Caco-2 (cell line): ENCODE measurements at regions not wholly inside any gene's neighbourhood (a gene's known extent, or its start where the extent isn't known, plus 50 kb on each side); places are given as distances from the start of the nearest gene placed in this dataset.

Experiments used
- BruUV-seq: library from RNA; stranded (reverse); fragments of 400-500 nt; replicated peaks from 2 replicates; lab custom pipeline; 2021; lab: Mats Ljungman, UMichigan
- CTCF ChIA-PET: fragments of 300-600 bp; sonication (Branson Sonifier 250); formaldehyde crosslinking; loops from one replicate; lab custom pipeline; 2022; ENCODE audit warnings: antibody characterized with exemption; lab: Charles Lee
- POLR2A ChIA-PET: fragments of 300-600 bp; sonication (Branson Sonifier 250); formaldehyde crosslinking; loops from one replicate; lab custom pipeline; 2022; ENCODE audit warnings: antibody characterized with exemption; lab: Charles Lee
- DNase-seq, 2 experiments: peaks; one replicate each; pipeline versions ENCODE4 v3.0.0 to v3.0.0-alpha.2; 2020 to 2022
- H3K27me3 ChIP-seq: replicated peaks from 2 replicates; pipeline ENCODE4 v1.6.0; 2011; ENCODE audit warnings: low read length; ENCODE audit not compliant: control insufficient read depth, insufficient read depth
- H3K36me3 ChIP-seq: 2 replicates; pipeline ENCODE4 v1.5.1; 2011; ENCODE audit warnings: low read length; ENCODE audit not compliant: control insufficient read depth, insufficient read depth
- H3K4me1 ChIP-seq: fragments of 250-450 bp; sonication (Bioruptor Pico); 2 replicates; pipeline ENCODE4 v1.5.1; 2020; ENCODE audit warnings: mild to moderate bottlenecking
- H3K4me3 ChIP-seq: 2 replicates; pipeline ENCODE4 v1.5.1; 2011; ENCODE audit warnings: low read depth, mild to moderate bottlenecking, control low read depth, low read length
- H3K9me3 ChIP-seq: fragments of 250-450 bp; sonication (Bioruptor Pico); 2 replicates; pipeline ENCODE4 v1.5.1; 2020; ENCODE audit warnings: mild to moderate bottlenecking, moderate library complexity
- H3K27ac Mint-ChIP-seq: one replicate; pipeline ENCODE4 v1.8.0; 2022; ENCODE audit warnings: mixed read lengths; ENCODE audit not compliant: unreplicated experiment
- H3K27me3 Mint-ChIP-seq: one replicate; pipeline ENCODE4 v1.8.0; 2022; ENCODE audit warnings: mixed read lengths; ENCODE audit not compliant: insufficient read depth, unreplicated experiment
- H3K36me3 Mint-ChIP-seq: one replicate; pipeline ENCODE4 v1.8.0; 2022; ENCODE audit warnings: mild to moderate bottlenecking, mixed read lengths; ENCODE audit not compliant: insufficient read depth, unreplicated experiment
- H3K4me1 Mint-ChIP-seq: one replicate; pipeline ENCODE4 v1.8.0; 2022; ENCODE audit warnings: low read depth, mixed read lengths; ENCODE audit not compliant: unreplicated experiment
- H3K4me3 Mint-ChIP-seq: one replicate; pipeline ENCODE4 v1.8.0; 2022; ENCODE audit warnings: mild to moderate bottlenecking, moderate library complexity, mixed read lengths; ENCODE audit not compliant: unreplicated experiment
- H3K9me3 Mint-ChIP-seq: one replicate; pipeline ENCODE4 v1.8.0; 2022; ENCODE audit warnings: mixed read lengths; ENCODE audit not compliant: unreplicated experiment
- intact Hi-C: fragments of 100-400 bp; cut with micrococcal nuclease; formaldehyde crosslinking; loops from one replicate; pipeline ENCODE4 v1.10.0; 2022; ENCODE audit not compliant: unreplicated experiment
- TF ChIP-seq, protein P1 (sequence below), 2 experiments: fragments of 200-600 bp in 1 of 2; IDR thresholded peaks; 1 replicate in 1 of 2; 2 replicates in 1 of 2; pipeline versions ENCODE4 v1.5.1 to v1.8.0; 2011 to 2022; ENCODE audit warnings: antibody characterized with exemption in 1 of 2, control low read depth in 1 of 2, inconsistent platforms in 1 of 2, low read depth in 1 of 2, low read length in 1 of 2, mild to moderate bottlenecking in 1 of 2, moderate library complexity in 1 of 2; ENCODE audit not compliant: insufficient read depth in 1 of 2, severe bottlenecking in 1 of 2, unreplicated experiment in 1 of 2

DNA sequence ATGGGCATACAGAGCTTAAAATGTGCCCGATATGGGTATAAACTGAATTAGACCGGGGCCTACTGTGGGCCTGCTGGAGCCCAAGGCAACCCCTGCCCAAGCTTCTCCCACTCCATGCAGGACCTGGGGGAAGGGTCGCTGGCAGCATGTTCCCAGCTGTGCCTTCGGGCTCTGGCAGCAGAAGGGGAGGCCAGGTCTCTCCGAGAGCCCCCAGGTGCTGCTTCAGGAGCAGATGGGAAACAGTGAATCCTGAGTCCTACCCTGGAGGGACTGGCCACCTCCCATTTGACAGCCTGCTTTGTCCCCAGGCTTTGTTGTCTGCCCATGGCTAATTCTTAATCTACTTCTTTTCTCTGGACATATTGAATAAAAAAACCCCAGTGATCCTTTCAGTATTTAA lies 315.6 kb upstream of the B3GAT1 start:
- Histone ChIP-seq H3K36me3 (no peaks in the 10 kb centered on the region), H3K9me3 (no peaks in the 10 kb centered on the region), H3K4me3 (no peak overlapping the region), H3K27me3 (no peaks in the 10 kb centered on the region), H3K4me1 (peaks cover 23% of the 10 kb centered on the region)
- H3K9me3 Mint-ChIP-seq, result peaks cover 7% of the 10 kb centered on the region
- no peaks in the 10 kb centered on the region for H3K4me1 Mint-ChIP-seq
- intact Hi-C loops, result no loop called here
- ChIA-PET CTCF (no interaction called here), POLR2A (no interaction called here)
- DNase-seq, result no peak
- TF ChIP-seq, protein P1, sequence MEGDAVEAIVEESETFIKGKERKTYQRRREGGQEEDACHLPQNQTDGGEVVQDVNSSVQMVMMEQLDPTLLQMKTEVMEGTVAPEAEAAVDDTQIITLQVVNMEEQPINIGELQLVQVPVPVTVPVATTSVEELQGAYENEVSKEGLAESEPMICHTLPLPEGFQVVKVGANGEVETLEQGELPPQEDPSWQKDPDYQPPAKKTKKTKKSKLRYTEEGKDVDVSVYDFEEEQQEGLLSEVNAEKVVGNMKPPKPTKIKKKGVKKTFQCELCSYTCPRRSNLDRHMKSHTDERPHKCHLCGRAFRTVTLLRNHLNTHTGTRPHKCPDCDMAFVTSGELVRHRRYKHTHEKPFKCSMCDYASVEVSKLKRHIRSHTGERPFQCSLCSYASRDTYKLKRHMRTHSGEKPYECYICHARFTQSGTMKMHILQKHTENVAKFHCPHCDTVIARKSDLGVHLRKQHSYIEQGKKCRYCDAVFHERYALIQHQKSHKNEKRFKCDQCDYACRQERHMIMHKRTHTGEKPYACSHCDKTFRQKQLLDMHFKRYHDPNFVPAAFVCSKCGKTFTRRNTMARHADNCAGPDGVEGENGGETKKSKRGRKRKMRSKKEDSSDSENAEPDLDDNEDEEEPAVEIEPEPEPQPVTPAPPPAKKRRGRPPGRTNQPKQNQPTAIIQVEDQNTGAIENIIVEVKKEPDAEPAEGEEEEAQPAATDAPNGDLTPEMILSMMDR (IDR thresholded peaks at IDR 0.05; ENCODE audit: insufficient read depth in 1 of 2, low read depth in 1 of 2, low read length in 1 of 2, severe bottlenecking in 1 of 2, unreplicated experiment in 1 of 2), result no peak
- H3K27ac Mint-ChIP-seq, result peak overlapping the region; percentile 27
- no peaks in the 10 kb centered on the region for H3K36me3 Mint-ChIP-seq
- BruUV-seq, result no TSS peak
- H3K27me3 Mint-ChIP-seq, result peaks cover 6% of the 10 kb centered on the region
- no peak overlapping the region for H3K4me3 Mint-ChIP-seq

GRCh38 chr11:134727204-134727603 lies 315.2 kb upstream of the B3GAT1 start:
- Mint-ChIP-seq H3K27me3 (peaks cover 6% of the 10 kb centered on the region), H3K4me1 (no peaks in the 10 kb centered on the region), H3K36me3 (no peaks in the 10 kb centered on the region), H3K27ac (no peak overlapping the region), H3K4me3 (no peak overlapping the region), H3K9me3 (peaks cover 9% of the 10 kb centered on the region)
- ChIA-PET POLR2A (no interaction called here), CTCF (no interaction called here)
- intact Hi-C loops, result no loop called here
- Histone ChIP-seq H3K36me3 (no peaks in the 10 kb centered on the region), H3K4me3 (no peak overlapping the region), H3K9me3 (no peaks in the 10 kb centered on the region), H3K27me3 (no peaks in the 10 kb centered on the region), H3K4me1 (peaks cover 23% of the 10 kb centered on the region)
- no TSS peak for BruUV-seq
- no peak for DNase-seq
- TF ChIP-seq, protein P1 (IDR thresholded peaks at IDR 0.05; ENCODE audit: insufficient read depth in 1 of 2, low read depth in 1 of 2, low read length in 1 of 2, severe bottlenecking in 1 of 2, unreplicated experiment in 1 of 2), result no peak

- Histone ChIP-seq H3K27me3 (no peaks in the 10 kb centered on the region), H3K4me1 (peaks cover 13% of the 10 kb centered on the region), H3K36me3 (no peaks in the 10 kb centered on the region), H3K4me3 (no peak overlapping the region), H3K9me3 (no peaks in the 10 kb centered on the region; the same call in 1 of the 2 replicates)
- POLR2A ChIA-PET, result no interaction called here
- CTCF ChIA-PET, result interaction anchor here (0.6 to 1.6 kb wide), 5 partner anchors 14 to 143 kb away, joined by 3 read pairs; no protein-coding TSS in a partner anchor
- Mint-ChIP-seq H3K27me3 (peaks cover 6% of the 10 kb centered on the region), H3K27ac (no peak overlapping the region), H3K4me3 (no peak overlapping the region), H3K9me3 (peaks cover 9% of the 10 kb centered on the region), H3K36me3 (no peaks in the 10 kb centered on the region), H3K4me1 (no peaks in the 10 kb centered on the region)
- BruUV-seq, result no TSS peak
- TF ChIP-seq, protein P1 (IDR thresholded peaks at IDR 0.05; ENCODE audit: insufficient read depth in 1 of 2, low read depth in 1 of 2, low read length in 1 of 2, severe bottlenecking in 1 of 2, unreplicated experiment in 1 of 2), result peak; percentile 46 to 59
- intact Hi-C loops, result no loop called here
- DNase-seq, result peak in 1 of 2 experiments; percentile 66
Measured at GRCh38 chr11:134725716-134726639, 313.9 kb upstream of the B3GAT1 start.
